HCT116 (cell line): ENCODE measurements at regions not wholly inside any gene's neighbourhood (a gene's known extent, or its start where the extent isn't known, plus 50 kb on each side); places are given as distances from the start of the nearest gene placed in this dataset.

Experiments used
- ATAC-seq: fragments of 200-7000 bp; cut with Tn5 transposase; 2 replicates; pipeline ENCODE4 v1.9.1; 2020; ENCODE audit warnings: mild to moderate bottlenecking, moderate library complexity
- BruUV-seq: library from RNA; stranded (reverse); fragments of 400-500 nt; replicated peaks from 2 replicates; lab custom pipeline; 2021; lab: Mats Ljungman, UMichigan
- CTCF ChIA-PET: fragments of 300-600 bp; sonication (Branson Sonifier 250); formaldehyde crosslinking; loops from one replicate; lab custom pipeline; 2021; ENCODE audit warnings: antibody characterized with exemption; lab: Charles Lee
- POLR2A ChIA-PET: fragments of 300-600, 350-600 bp; sonication (Branson Sonifier 250); formaldehyde crosslinking; loops from one replicate; lab custom pipeline; 2021; ENCODE audit warnings: antibody characterized with exemption; lab: Charles Lee
- RAD21 ChIA-PET, 2 experiments: fragments of 300-600 bp; sonication (Branson Sonifier 250); formaldehyde crosslinking; loops; one replicate each; lab custom pipeline; 2023; ENCODE audit warnings: low total read pairs in 2 of 2; ENCODE audit not compliant: uncharacterized antibody in 2 of 2, unreplicated experiment in 2 of 2, low non-redundant PET in 1 of 2; lab: Charles Lee
- DNase-seq: peaks from one replicate; pipeline ENCODE4 v3.0.0-alpha.2; 2010; ENCODE audit warnings: low read depth, low spot score
- H2AFZ ChIP-seq: fragments of 200-600 bp; shearing (Covaris generic), sonication (generic); 2 replicates; pipeline ENCODE4 v1.6.1; 2017; ENCODE audit warnings: low read depth, mixed run types, mixed read lengths, antibody characterized with exemption, low read length; ENCODE audit not compliant: poor library complexity, severe bottlenecking
- H3K27ac ChIP-seq: 2 replicates; pipeline ENCODE4 v1.5.1; 2012; ENCODE audit warnings: low read depth, low read length
- H3K27me3 ChIP-seq: fragments of 200-600 bp; sonication (generic); 2 replicates; pipeline ENCODE4 v1.6.1; 2016; ENCODE audit warnings: mixed run types, low read length, mixed read lengths; ENCODE audit not compliant: insufficient read depth
- H3K36me3 ChIP-seq, 2 experiments: fragments of 200-500 bp in 1 of 2; fragments of 200-600 bp in 1 of 2; sonication (Bioruptor generic) in 1 of 2; sonication (generic) in 1 of 2; 2 replicates each; pipeline versions ENCODE4 v1.5.1 to v1.6.1; 2014 to 2016; ENCODE audit warnings: low read length in 2 of 2, inconsistent platforms in 1 of 2, mixed read lengths in 1 of 2, mixed run types in 1 of 2; ENCODE audit not compliant: insufficient read depth in 2 of 2, control insufficient read depth in 1 of 2
- H3K4me1 ChIP-seq, 2 experiments: fragments of 200-600 bp in 1 of 2; sonication (generic) in 1 of 2; 2 replicates each; pipeline versions ENCODE4 v1.5.1 to v1.6.1; 2012 to 2017; ENCODE audit warnings: low read length in 2 of 2, inconsistent platforms in 1 of 2, mild to moderate bottlenecking in 1 of 2, mixed read lengths in 1 of 2, mixed run types in 1 of 2, moderate library complexity in 1 of 2; ENCODE audit not compliant: insufficient read depth in 2 of 2, control insufficient read depth in 1 of 2
- H3K4me2 ChIP-seq: fragments of 200-600 bp; sonication (generic); 2 replicates; pipeline ENCODE4 v1.6.1; 2017; ENCODE audit warnings: mixed run types, low read length, mixed read lengths
- H3K4me3 ChIP-seq, 2 experiments: fragments of 200-600 bp in 1 of 2; sonication (generic) in 1 of 2; replicated peaks in 1 of 2; 2 replicates each; pipeline ENCODE4 v1.5.1; 2011 to 2016; ENCODE audit warnings: low read length in 2 of 2, control low read depth in 1 of 2, low read depth in 1 of 2, mild to moderate bottlenecking in 1 of 2, mixed read lengths in 1 of 2, mixed run types in 1 of 2
- H3K79me2 ChIP-seq: fragments of 200-600 bp; sonication (generic); 2 replicates; pipeline ENCODE4 v1.6.1; 2017; ENCODE audit warnings: mild to moderate bottlenecking, mixed run types, low read length, moderate library complexity, mixed read lengths; ENCODE audit not compliant: insufficient read depth
- H3K9ac ChIP-seq: fragments of 200-600 bp; sonication (generic); 2 replicates; pipeline ENCODE4 v1.6.1; 2016; ENCODE audit warnings: low read length, mixed read lengths
- H3K9me2 ChIP-seq: fragments of 200-600 bp; sonication (generic), shearing (Covaris generic); 2 replicates; pipeline ENCODE4 v1.6.1; 2017; ENCODE audit warnings: mixed run types, mild to moderate bottlenecking, moderate library complexity; ENCODE audit not compliant: insufficient read depth
- H3K9me3 ChIP-seq, 2 experiments: fragments of 200-500 bp in 1 of 2; fragments of 200-600 bp in 1 of 2; sonication (Bioruptor generic) in 1 of 2; sonication (generic) in 1 of 2; 2 replicates each; pipeline ENCODE4 v1.6.1; 2014 to 2017; ENCODE audit warnings: low read length in 2 of 2, mixed read lengths in 2 of 2, inconsistent platforms in 1 of 2, low read depth in 1 of 2, mild to moderate bottlenecking in 1 of 2, mixed run types in 1 of 2, moderate library complexity in 1 of 2; ENCODE audit not compliant: control insufficient read depth in 1 of 2, insufficient read depth in 1 of 2
- H4K20me1 ChIP-seq: fragments of 200-600 bp; sonication (generic), shearing (Covaris generic); 2 replicates; pipeline ENCODE4 v1.6.1; 2017; ENCODE audit warnings: mixed run types, mild to moderate bottlenecking, moderate library complexity; ENCODE audit not compliant: insufficient read depth
- CEBPB ChIP-seq: IDR thresholded peaks from 2 replicates; pipeline ENCODE4 v1.6.1; 2012; ENCODE audit warnings: low read depth
- EGR1 ChIP-seq: IDR thresholded peaks from 2 replicates; pipeline ENCODE4 v1.6.1; 2012; ENCODE audit warnings: low read depth
- ELF1 ChIP-seq: IDR thresholded peaks from 2 replicates; pipeline ENCODE4 v1.6.1; 2012; ENCODE audit warnings: low read depth, borderline replicate concordance
- EZH2 ChIP-seq: fragments of 200-600 bp; sonication (generic); IDR thresholded peaks from 2 replicates; pipeline ENCODE4 v1.6.1; 2017; ENCODE audit warnings: antibody characterized with exemption, mixed run types
- MAX ChIP-seq: IDR thresholded peaks from 2 replicates; pipeline ENCODE4 v1.6.1; 2012
- SP1 ChIP-seq: IDR thresholded peaks from 2 replicates; pipeline ENCODE4 v1.6.1; 2012; ENCODE audit warnings: low read depth
- SRF ChIP-seq: IDR thresholded peaks from 2 replicates; pipeline ENCODE4 v1.6.1; 2012; ENCODE audit warnings: low read depth
- ZFX ChIP-seq: fragments of 450-650 bp; IDR thresholded peaks from 2 replicates; pipeline ENCODE4 v1.6.1; 2017
- ZNF274 ChIP-seq: fragments of 200-500 bp; sonication (Bioruptor generic); IDR thresholded peaks from 2 replicates; pipeline ENCODE4 v1.6.1; 2014; ENCODE audit warnings: mild to moderate bottlenecking, low read depth, low read length, inconsistent platforms
- intact Hi-C: fragments of 100-400 bp; cut with micrococcal nuclease; formaldehyde crosslinking; loops from 2 replicates; pipeline ENCODE4 v1.10.0; 2022

- intact Hi-C loops = no loop called here
- Histone ChIP-seq H2AFZ (no peak overlapping the region), H3K9me2 (no peaks in the 10 kb centered on the region), H3K36me3 (no peaks in the 10 kb centered on the region), H3K4me1 (no peaks in the 10 kb centered on the region), H3K4me3 (no peak overlapping the region), H3K27me3 (no peaks in the 10 kb centered on the region), H3K9ac (no peak overlapping the region), H3K27ac (no peak overlapping the region), H3K4me2 (no peak overlapping the region), H4K20me1 (no peaks in the 10 kb centered on the region), H3K79me2 (no peaks in the 10 kb centered on the region), H3K9me3 (no peaks in the 10 kb centered on the region)
- ATAC-seq (no peak), DNase-seq (no peak)
- no TSS peak for BruUV-seq
- ChIA-PET RAD21 (no interaction called here), CTCF (no interaction called here), POLR2A (no interaction called here)
- TF ChIP-seq EZH2 (no peak), SP1 (no peak), SRF (no peak), ELF1 (no peak), CEBPB (no peak)
Measured at GRCh38 chr18:60599267-60599666, 226.7 kb upstream of the MC4R start.

GRCh38 chr18:60599995-60600394, 227.4 kb upstream of the MC4R start:
- DNase-seq (no peak), ATAC-seq (no peak)
- ChIA-PET RAD21 (no interaction called here), CTCF (no interaction called here), POLR2A (no interaction called here)
- no peaks in the 10 kb centered on the region for H3K79me2 ChIP-seq
- H3K36me3 ChIP-seq = no peaks in the 10 kb centered on the region
- no peak overlapping the region for H3K4me2 ChIP-seq
- H2AFZ ChIP-seq = no peak overlapping the region
- no peaks in the 10 kb centered on the region for H4K20me1 ChIP-seq
- H3K27me3 ChIP-seq = no peaks in the 10 kb centered on the region
- no TSS peak for BruUV-seq
- H3K4me1 ChIP-seq = no peaks in the 10 kb centered on the region
- H3K27ac ChIP-seq = no peak overlapping the region
- H3K9me3 ChIP-seq = no peaks in the 10 kb centered on the region
- TF ChIP-seq MAX = no peak
- no peak for TF ChIP-seq ZFX
- no peak for TF ChIP-seq EGR1
- TF ChIP-seq ZNF274 = no peak
- TF ChIP-seq SP1 = no peak
- no peak overlapping the region for H3K4me3 ChIP-seq
- H3K9me2 ChIP-seq = no peaks in the 10 kb centered on the region
- intact Hi-C loops = no loop called here
- H3K9ac ChIP-seq = no peak overlapping the region
